Endothelial cell (in vitro differentiated cells): ENCODE measurements at regions not wholly inside any gene's neighbourhood (a gene's known extent, or its start where the extent isn't known, plus 50 kb on each side); places are given as distances from the start of the nearest gene placed in this dataset.

ENCODE experiments used
- DNase-seq: peaks from one replicate; pipeline ENCODE4 v3.0.0; 2021; ENCODE audit warnings: low spot score
- H3K27ac Mint-ChIP-seq: one replicate; pipeline ENCODE4 v1.8.0; 2021; ENCODE audit warnings: mixed read lengths, inconsistent platforms; ENCODE audit not compliant: unreplicated experiment
- H3K27me3 Mint-ChIP-seq: one replicate; pipeline ENCODE4 v1.8.0; 2021; ENCODE audit warnings: mild to moderate bottlenecking, moderate library complexity, mixed read lengths, inconsistent platforms; ENCODE audit not compliant: unreplicated experiment
- H3K36me3 Mint-ChIP-seq: one replicate; pipeline ENCODE4 v1.8.0; 2021; ENCODE audit warnings: mild to moderate bottlenecking, low read depth, mixed read lengths, inconsistent platforms; ENCODE audit not compliant: unreplicated experiment
- H3K4me1 Mint-ChIP-seq: one replicate; pipeline ENCODE4 v1.8.0; 2021; ENCODE audit warnings: mild to moderate bottlenecking, mixed read lengths, inconsistent platforms; ENCODE audit not compliant: unreplicated experiment
- H3K4me3 Mint-ChIP-seq: one replicate; pipeline ENCODE4 v1.8.0; 2021; ENCODE audit warnings: mild to moderate bottlenecking, mixed read lengths, inconsistent platforms; ENCODE audit not compliant: unreplicated experiment
- H3K9me3 Mint-ChIP-seq: one replicate; pipeline ENCODE4 v1.8.0; 2021; ENCODE audit warnings: mixed read lengths, inconsistent platforms; ENCODE audit not compliant: unreplicated experiment
- CTCF ChIP-seq: fragments of 200-600 bp; sonication (generic); IDR thresholded peaks from one replicate; pipeline ENCODE4 v1.5.0; 2021; ENCODE audit warnings: antibody characterized with exemption; ENCODE audit not compliant: unreplicated experiment

- Mint-ChIP-seq H3K27me3 (no peaks in the 10 kb centered on the region), H3K4me3 (no peak overlapping the region), H3K36me3 (peaks cover 19% of the 10 kb centered on the region), H3K9me3 (peaks cover 5% of the 10 kb centered on the region), H3K27ac (no peak overlapping the region), H3K4me1 (no peaks in the 10 kb centered on the region)
- DNase-seq, result no peak
- no peak for TF ChIP-seq CTCF
Measured at GRCh38 chr6:168722397-168722796, 281.4 kb downstream of the SMOC2 start.

- DNase-seq, result no peak
- Mint-ChIP-seq H3K27ac (no peak overlapping the region), H3K4me1 (no peaks in the 10 kb centered on the region), H3K4me3 (no peak overlapping the region), H3K27me3 (peaks cover 3% of the 10 kb centered on the region), H3K36me3 (peaks cover 19% of the 10 kb centered on the region), H3K9me3 (peaks cover 5% of the 10 kb centered on the region)
- TF ChIP-seq CTCF, result no peak
Measured at GRCh38 chr6:168721571-168721970, 280.6 kb downstream of the SMOC2 start.

GRCh38 chr6:168719901-168720300, 278.9 kb downstream of the SMOC2 start:
- Mint-ChIP-seq H3K4me3 (no peak overlapping the region), H3K27ac (no peak overlapping the region), H3K27me3 (peaks cover 4% of the 10 kb centered on the region), H3K36me3 (peaks cover 15% of the 10 kb centered on the region), H3K4me1 (no peaks in the 10 kb centered on the region), H3K9me3 (peaks cover 5% of the 10 kb centered on the region)
- no peak for DNase-seq
- TF ChIP-seq CTCF, result no peak

GRCh38 chr6:168718821-168719475, 278.0 kb downstream of the SMOC2 start:
- Mint-ChIP-seq H3K9me3 (peaks cover 5% of the 10 kb centered on the region), H3K4me1 (no peaks in the 10 kb centered on the region), H3K27me3 (peaks cover 4% of the 10 kb centered on the region), H3K4me3 (no peak overlapping the region), H3K27ac (no peak overlapping the region), H3K36me3 (peaks cover 15% of the 10 kb centered on the region)
- no peak for TF ChIP-seq CTCF
- DNase-seq, result no peak
